WTC11 (cell line): ENCODE measurements at regions not wholly inside any gene's neighbourhood (a gene's known extent, or its start where the extent isn't known, plus 50 kb on each side); places are given as distances from the start of the nearest gene placed in this dataset.

ENCODE experiments used
- ATAC-seq: fragments of 200-7000 bp; cut with Tn5 transposase; 2 replicates; pipeline ENCODE4 v1.10.0; 2021; ENCODE audit warnings: mild to moderate bottlenecking, moderate library complexity
- CTCF ChIA-PET: fragments of 300-600 bp; sonication (Branson Sonifier 250); formaldehyde crosslinking; loops from one replicate; lab custom pipeline; 2021; ENCODE audit warnings: antibody characterized with exemption; lab: Charles Lee
- POLR2A ChIA-PET: fragments of 350-600 bp; sonication (Branson Sonifier 250); formaldehyde crosslinking; loops from one replicate; lab custom pipeline; 2021; ENCODE audit warnings: antibody characterized with exemption; lab: Charles Lee
- DNase-seq: peaks from one replicate; pipeline ENCODE4 v3.0.0; 2021; ENCODE audit warnings: low spot score
- H3K27ac Mint-ChIP-seq: 2 replicates; pipeline ENCODE4 v1.8.0; 2021; ENCODE audit warnings: mixed read lengths
- H3K27me3 Mint-ChIP-seq: 2 replicates; pipeline ENCODE4 v1.8.0; 2021; ENCODE audit warnings: low read depth, mild to moderate bottlenecking, moderate library complexity, mixed read lengths
- H3K36me3 Mint-ChIP-seq: 2 replicates; pipeline ENCODE4 v1.8.0; 2021; ENCODE audit warnings: mixed read lengths
- H3K4me1 Mint-ChIP-seq: 2 replicates; pipeline ENCODE4 v1.8.0; 2022; ENCODE audit warnings: mixed read lengths
- H3K4me3 Mint-ChIP-seq: 2 replicates; pipeline ENCODE4 v1.8.0; 2021; ENCODE audit warnings: mild to moderate bottlenecking, moderate library complexity, mixed read lengths
- H3K9me3 Mint-ChIP-seq: 2 replicates; pipeline ENCODE4 v1.8.0; 2021; ENCODE audit warnings: mixed read lengths
- ATF3 ChIP-seq: sonication (generic); formaldehyde crosslinking; conservative IDR thresholded peaks from 2 replicates; pipeline ENCODE4 v1.8.1; 2022; ENCODE audit warnings: mild to moderate bottlenecking, missing genetic modification reagents
- CREB1 ChIP-seq: sonication (generic); formaldehyde crosslinking; IDR thresholded peaks from 2 replicates; pipeline ENCODE4 v1.8.0; 2023; ENCODE audit warnings: mild to moderate bottlenecking, missing genetic modification reagents
- E2F5 ChIP-seq: sonication (generic); formaldehyde crosslinking; IDR thresholded peaks from 2 replicates; pipeline ENCODE4 v1.8.1; 2022; ENCODE audit warnings: mild to moderate bottlenecking, moderate library complexity, missing genetic modification reagents
- FOXK1 ChIP-seq: sonication (generic); formaldehyde crosslinking; IDR thresholded peaks from 2 replicates; pipeline ENCODE4 v1.8.0; 2022; ENCODE audit warnings: mild to moderate bottlenecking, moderate library complexity, missing genetic modification reagents
- JAZF1 ChIP-seq: fragments of 250-450 bp; sonication (Bioruptor Pico); IDR thresholded peaks from 2 replicates; pipeline ENCODE4 v1.9.0; 2021; ENCODE audit warnings: moderate library complexity, mild to moderate bottlenecking, inconsistent platforms
- JUN ChIP-seq: sonication (generic); formaldehyde crosslinking; IDR thresholded peaks from 2 replicates; pipeline ENCODE4 v1.8.0; 2023; ENCODE audit warnings: mild to moderate bottlenecking, missing genetic modification reagents
- NFYB ChIP-seq: sonication (generic); formaldehyde crosslinking; conservative IDR thresholded peaks from 2 replicates; pipeline ENCODE4 v1.8.0; 2022; ENCODE audit warnings: low read depth, missing genetic modification reagents
- NR3C1 ChIP-seq: sonication (generic); formaldehyde crosslinking; conservative IDR thresholded peaks from 2 replicates; pipeline ENCODE4 v1.8.1; 2023; ENCODE audit warnings: low read depth, mild to moderate bottlenecking, missing genetic modification reagents
- RORB ChIP-seq: fragments of 250-450 bp; sonication (Bioruptor Pico); IDR thresholded peaks from 2 replicates; pipeline ENCODE4 v1.9.0; 2021; ENCODE audit warnings: mild to moderate bottlenecking
- SMAD3 ChIP-seq: sonication (generic); formaldehyde crosslinking; IDR thresholded peaks from 2 replicates; pipeline ENCODE4 v1.8.0; 2022; ENCODE audit warnings: missing genetic modification reagents, mild to moderate bottlenecking, borderline replicate concordance
- SP1 ChIP-seq: sonication (generic); formaldehyde crosslinking; conservative IDR thresholded peaks from 2 replicates; pipeline ENCODE4 v1.8.1; 2022; ENCODE audit warnings: missing genetic modification reagents
- ZBTB21 ChIP-seq: sonication (generic); formaldehyde crosslinking; IDR thresholded peaks from 2 replicates; pipeline ENCODE4 v1.8.1; 2023; ENCODE audit warnings: mild to moderate bottlenecking, missing genetic modification reagents, borderline replicate concordance
- ZNF138 ChIP-seq: sonication (generic); formaldehyde crosslinking; conservative IDR thresholded peaks from 2 replicates; pipeline ENCODE4 v1.8.1; 2022; ENCODE audit warnings: mild to moderate bottlenecking, moderate library complexity, missing genetic modification reagents
- ZNF317 ChIP-seq: sonication (generic); formaldehyde crosslinking; IDR thresholded peaks from 2 replicates; pipeline ENCODE4 v1.8.1; 2023; ENCODE audit warnings: low read depth, mild to moderate bottlenecking, moderate library complexity, missing genetic modification reagents, borderline replicate concordance
- ZNF423 ChIP-seq: fragments of 250-450 bp; sonication (Bioruptor Pico); IDR thresholded peaks from 2 replicates; pipeline ENCODE4 v2.1.2; 2022; ENCODE audit warnings: mild to moderate bottlenecking, moderate library complexity
- ZNF532 ChIP-seq: fragments of 250-450 bp; sonication (Bioruptor Pico); IDR thresholded peaks from 2 replicates; pipeline ENCODE4 v1.9.0; 2021; ENCODE audit warnings: mild to moderate bottlenecking, borderline replicate concordance
- ZNF671 ChIP-seq: fragments of 250-450 bp; sonication (Bioruptor Pico); IDR thresholded peaks from 2 replicates; pipeline ENCODE4 v1.8.0; 2021; ENCODE audit warnings: mild to moderate bottlenecking
- TF ChIP-seq, protein P1 (sequence below): sonication (generic); formaldehyde crosslinking; IDR thresholded peaks from 2 replicates; pipeline ENCODE4 v1.8.1; 2022; ENCODE audit warnings: low read depth, mild to moderate bottlenecking, moderate library complexity, missing genetic modification reagents, borderline replicate concordance
- TF ChIP-seq, protein P2 (sequence below): fragments of 250-450 bp; sonication (Bioruptor Pico); IDR thresholded peaks from 2 replicates; pipeline ENCODE4 v1.9.0; 2021; ENCODE audit warnings: mild to moderate bottlenecking

- no peak overlapping the region for H3K4me3 Mint-ChIP-seq
- H3K36me3 Mint-ChIP-seq = peaks cover 10% of the 10 kb centered on the region
- H3K9me3 Mint-ChIP-seq = peaks cover 18% of the 10 kb centered on the region
- H3K4me1 Mint-ChIP-seq = peaks cover 13% of the 10 kb centered on the region; the same call in 1 of the 2 replicates
- no peak for ATAC-seq
- no peak overlapping the region for H3K27ac Mint-ChIP-seq
- no peak for TF ChIP-seq SP1 (CRISPR knock-in tag)
- TF ChIP-seq CREB1 (CRISPR knock-in tag) = no peak
- TF ChIP-seq ZNF138 (CRISPR knock-in tag) = no peak
- TF ChIP-seq JUN (CRISPR knock-in tag) = no peak
- TF ChIP-seq ATF3 (CRISPR knock-in tag) = no peak
- TF ChIP-seq ZNF532 = no peak
- no peak for TF ChIP-seq SMAD3 (CRISPR knock-in tag)
- no peak for TF ChIP-seq FOXK1 (CRISPR knock-in tag)
- TF ChIP-seq NFYB (CRISPR knock-in tag) = no peak
- TF ChIP-seq, protein P1, sequence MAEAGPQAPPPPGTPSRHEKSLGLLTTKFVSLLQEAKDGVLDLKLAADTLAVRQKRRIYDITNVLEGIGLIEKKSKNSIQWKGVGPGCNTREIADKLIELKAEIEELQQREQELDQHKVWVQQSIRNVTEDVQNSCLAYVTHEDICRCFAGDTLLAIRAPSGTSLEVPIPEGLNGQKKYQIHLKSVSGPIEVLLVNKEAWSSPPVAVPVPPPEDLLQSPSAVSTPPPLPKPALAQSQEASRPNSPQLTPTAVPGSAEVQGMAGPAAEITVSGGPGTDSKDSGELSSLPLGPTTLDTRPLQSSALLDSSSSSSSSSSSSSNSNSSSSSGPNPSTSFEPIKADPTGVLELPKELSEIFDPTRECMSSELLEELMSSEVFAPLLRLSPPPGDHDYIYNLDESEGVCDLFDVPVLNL (CRISPR knock-in tag) = no peak
- no peak for TF ChIP-seq ZNF423 (CRISPR knock-in tag)
- no peak for TF ChIP-seq ZNF671 (CRISPR knock-in tag)
- no peak for TF ChIP-seq NR3C1 (CRISPR knock-in tag)
- TF ChIP-seq, protein P2, sequence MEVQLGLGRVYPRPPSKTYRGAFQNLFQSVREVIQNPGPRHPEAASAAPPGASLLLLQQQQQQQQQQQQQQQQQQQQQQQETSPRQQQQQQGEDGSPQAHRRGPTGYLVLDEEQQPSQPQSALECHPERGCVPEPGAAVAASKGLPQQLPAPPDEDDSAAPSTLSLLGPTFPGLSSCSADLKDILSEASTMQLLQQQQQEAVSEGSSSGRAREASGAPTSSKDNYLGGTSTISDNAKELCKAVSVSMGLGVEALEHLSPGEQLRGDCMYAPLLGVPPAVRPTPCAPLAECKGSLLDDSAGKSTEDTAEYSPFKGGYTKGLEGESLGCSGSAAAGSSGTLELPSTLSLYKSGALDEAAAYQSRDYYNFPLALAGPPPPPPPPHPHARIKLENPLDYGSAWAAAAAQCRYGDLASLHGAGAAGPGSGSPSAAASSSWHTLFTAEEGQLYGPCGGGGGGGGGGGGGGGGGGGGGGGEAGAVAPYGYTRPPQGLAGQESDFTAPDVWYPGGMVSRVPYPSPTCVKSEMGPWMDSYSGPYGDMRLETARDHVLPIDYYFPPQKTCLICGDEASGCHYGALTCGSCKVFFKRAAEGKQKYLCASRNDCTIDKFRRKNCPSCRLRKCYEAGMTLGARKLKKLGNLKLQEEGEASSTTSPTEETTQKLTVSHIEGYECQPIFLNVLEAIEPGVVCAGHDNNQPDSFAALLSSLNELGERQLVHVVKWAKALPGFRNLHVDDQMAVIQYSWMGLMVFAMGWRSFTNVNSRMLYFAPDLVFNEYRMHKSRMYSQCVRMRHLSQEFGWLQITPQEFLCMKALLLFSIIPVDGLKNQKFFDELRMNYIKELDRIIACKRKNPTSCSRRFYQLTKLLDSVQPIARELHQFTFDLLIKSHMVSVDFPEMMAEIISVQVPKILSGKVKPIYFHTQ (CRISPR knock-in tag) = no peak
- no peak for TF ChIP-seq ZBTB21 (CRISPR knock-in tag)
- no peak for TF ChIP-seq E2F5 (CRISPR knock-in tag)
- TF ChIP-seq ZNF317 (CRISPR knock-in tag) = no peak
- TF ChIP-seq JAZF1 (CRISPR knock-in tag) = no peak
- no peak for TF ChIP-seq RORB
- H3K27me3 Mint-ChIP-seq = no peaks in the 10 kb centered on the region
- CTCF ChIA-PET = no interaction called here
- POLR2A ChIA-PET = no interaction called here
- no peak for DNase-seq
These were observed 296.0 kb downstream of the RMST start for GRCh38 chr12:97758586-97758985.
